Activated naive CD8-positive, alpha-beta T cell (primary cell): ENCODE measurements at regions not wholly inside any gene's neighbourhood (a gene's known extent, or its start where the extent isn't known, plus 50 kb on each side); places are given as distances from the start of the nearest gene placed in this dataset.
"Not testable (repeated sequence)": the region's sequence is repeated elsewhere in the genome, so short reads cannot be mapped to it uniquely, and the experiment has no call there.

ENCODE experiments used
- H3K27ac Mint-ChIP-seq: one replicate; pipeline ENCODE4 v1.8.0; 2021; ENCODE audit warnings: mixed read lengths
- H3K27me3 Mint-ChIP-seq: one replicate; pipeline ENCODE4 v1.8.0; 2021; ENCODE audit warnings: mixed read lengths
- H3K36me3 Mint-ChIP-seq: one replicate; pipeline ENCODE4 v1.8.0; 2021; ENCODE audit warnings: mixed read lengths
- H3K4me1 Mint-ChIP-seq: one replicate; pipeline ENCODE4 v1.8.0; 2021; ENCODE audit warnings: low read depth, mixed read lengths
- H3K4me3 Mint-ChIP-seq: one replicate; pipeline ENCODE4 v1.8.0; 2021; ENCODE audit warnings: mild to moderate bottlenecking, mixed read lengths
- H3K9me3 Mint-ChIP-seq: one replicate; pipeline ENCODE4 v1.8.0; 2021; ENCODE audit warnings: low read depth, mixed read lengths

- no peak overlapping the region for H3K4me3 Mint-ChIP-seq
- peaks cover 2% of the 10 kb centered on the region for H3K27me3 Mint-ChIP-seq
These were observed 769.1 kb downstream of the NTRK3 start for GRCh38 chr15:87487484-87487883.

DNA sequence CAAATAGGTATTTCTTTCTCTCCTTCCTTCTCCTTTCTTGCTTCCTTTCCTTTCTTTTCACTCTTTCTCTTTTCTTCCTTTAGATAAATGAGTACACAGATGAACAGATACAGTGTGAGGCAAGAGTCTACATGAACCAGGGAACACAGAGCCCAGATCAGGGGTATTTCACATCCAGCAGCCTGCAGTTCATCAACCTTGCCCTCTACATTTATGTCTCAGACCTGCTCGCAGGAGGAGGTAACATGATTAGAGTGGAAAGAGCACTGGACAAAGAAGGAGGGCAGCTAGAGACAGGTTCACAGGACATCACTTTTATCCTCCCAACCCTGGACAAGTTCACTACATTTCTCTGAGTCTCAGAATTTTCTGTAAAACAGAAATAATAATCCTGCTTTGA is 773.1 kb downstream of the NTRK3 start:
- Mint-ChIP-seq H3K27ac (no peak overlapping the region), H3K4me1 (no peaks in the 10 kb centered on the region), H3K9me3 (no peaks in the 10 kb centered on the region), H3K36me3 (no peaks in the 10 kb centered on the region), H3K27me3 (peaks cover 2% of the 10 kb centered on the region), H3K4me3 (no peak overlapping the region)

More at GRCh38 chr15:87487484-87487883, 769.1 kb downstream of the NTRK3 start:
- Mint-ChIP-seq H3K4me1 (no peaks in the 10 kb centered on the region), H3K9me3 (no peaks in the 10 kb centered on the region), H3K36me3 (no peaks in the 10 kb centered on the region), H3K27ac (no peak overlapping the region)

GRCh38 chr15:87481126-87481525 is 775.4 kb downstream of the NTRK3 start:
- Mint-ChIP-seq H3K36me3 (no peaks in the 10 kb centered on the region), H3K9me3 (no peaks in the 10 kb centered on the region), H3K27ac (no peak overlapping the region), H3K4me1 (no peaks in the 10 kb centered on the region), H3K27me3 (peaks cover 9% of the 10 kb centered on the region), H3K4me3 (no peak overlapping the region)

- Mint-ChIP-seq H3K9me3 (no peaks in the 10 kb centered on the region), H3K27me3 (peaks cover 9% of the 10 kb centered on the region), H3K4me3 (no peak overlapping the region), H3K27ac (no peak overlapping the region), H3K36me3 (no peaks in the 10 kb centered on the region), H3K4me1 (no peaks in the 10 kb centered on the region)
These were observed 777.9 kb downstream of the NTRK3 start for GRCh38 chr15:87478687-87479072.

DNA sequence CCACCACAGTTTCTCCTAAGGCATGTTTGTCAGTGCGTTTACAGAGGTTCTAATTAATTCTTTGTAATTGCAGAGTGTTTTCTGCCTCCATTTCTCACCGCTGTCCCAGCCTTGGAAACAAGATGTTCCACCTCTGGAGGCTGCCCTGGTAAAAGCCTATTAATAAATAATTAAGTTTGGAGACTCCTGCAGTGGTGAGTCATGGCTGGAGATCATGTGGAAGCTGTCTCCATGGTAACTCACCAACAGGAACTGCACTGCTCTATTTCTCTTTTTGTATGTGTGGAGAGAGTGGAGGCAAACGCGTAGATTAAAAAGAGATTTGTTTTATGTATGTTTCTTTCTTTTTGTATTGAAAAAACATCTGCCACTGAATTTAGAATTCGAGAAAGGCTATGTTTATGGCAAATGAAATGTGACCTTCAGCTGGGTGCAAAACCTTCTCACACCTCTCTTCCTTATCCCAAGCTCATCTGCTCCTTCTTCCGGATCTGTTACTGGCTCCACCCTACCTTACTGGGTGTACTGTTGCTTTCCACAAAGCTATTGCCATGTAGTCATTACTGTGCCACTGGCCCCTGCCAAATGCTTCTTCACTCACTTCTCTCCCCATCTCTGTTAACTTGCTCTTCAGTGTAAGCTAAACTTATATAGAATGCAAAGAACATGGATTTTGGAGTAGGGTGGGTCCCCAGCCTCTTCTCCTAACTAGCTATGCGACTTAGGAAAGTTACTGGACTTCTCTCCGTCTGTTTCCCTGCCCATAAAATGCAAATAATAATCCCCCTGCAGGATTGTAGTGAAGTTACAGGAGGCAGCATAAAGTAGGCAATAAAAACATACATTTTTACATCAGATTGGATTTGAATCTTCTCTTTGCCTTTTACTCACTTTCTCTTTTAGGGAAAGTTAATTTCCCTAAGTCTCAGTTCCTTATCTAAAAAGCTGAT is 778.5 kb downstream of the NTRK3 start:
- Mint-ChIP-seq H3K36me3 (no peaks in the 10 kb centered on the region), H3K27ac (no peak overlapping the region), H3K4me3 (no peak overlapping the region)

DNA sequence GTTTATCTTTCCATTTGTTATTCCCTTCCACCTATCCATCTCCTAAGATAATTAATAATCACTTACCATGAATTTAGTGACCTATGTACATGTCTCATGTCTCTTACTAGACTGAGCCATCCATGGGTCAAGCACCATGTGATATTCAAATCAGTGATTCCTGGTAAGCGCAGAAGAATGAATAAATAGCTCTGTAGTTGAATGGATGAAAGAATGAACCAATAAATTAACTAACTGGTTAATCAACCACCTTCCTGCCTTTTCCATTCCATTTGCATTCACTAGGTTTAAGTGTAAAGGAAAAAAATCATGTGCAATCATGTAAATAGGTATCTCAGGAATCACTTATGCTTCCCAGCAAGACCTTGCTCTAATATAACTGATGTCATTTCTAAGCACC is 779.5 kb downstream of the NTRK3 start:
- H3K36me3 Mint-ChIP-seq, result no peaks in the 10 kb centered on the region
- no peak overlapping the region for H3K27ac Mint-ChIP-seq
- H3K4me3 Mint-ChIP-seq, result no peak overlapping the region
- H3K9me3 Mint-ChIP-seq, result no peaks in the 10 kb centered on the region
- H3K4me1 Mint-ChIP-seq, result no peaks in the 10 kb centered on the region
- H3K27me3 Mint-ChIP-seq, result peaks cover 11% of the 10 kb centered on the region

More for the DNA sequence above, 778.5 kb downstream of the NTRK3 start:
- Mint-ChIP-seq H3K27me3 (peaks cover 10% of the 10 kb centered on the region), H3K4me1 (no peaks in the 10 kb centered on the region), H3K9me3 (no peaks in the 10 kb centered on the region)

GRCh38 chr15:87470923-87471322 is 785.6 kb downstream of the NTRK3 start:
- Mint-ChIP-seq H3K4me3 (no peak overlapping the region), H3K36me3 (no peaks in the 10 kb centered on the region), H3K9me3 (no peaks in the 10 kb centered on the region), H3K27me3 (peaks cover 2% of the 10 kb centered on the region), H3K4me1 (no peaks in the 10 kb centered on the region), H3K27ac (no peak overlapping the region)

GRCh38 chr15:87463956-87464355 is 792.6 kb downstream of the NTRK3 start:
- not testable (repeated sequence) for H3K4me1 Mint-ChIP-seq, H3K27ac Mint-ChIP-seq, H3K36me3 Mint-ChIP-seq, H3K27me3 Mint-ChIP-seq, H3K9me3 Mint-ChIP-seq, H3K4me3 Mint-ChIP-seq

DNA sequence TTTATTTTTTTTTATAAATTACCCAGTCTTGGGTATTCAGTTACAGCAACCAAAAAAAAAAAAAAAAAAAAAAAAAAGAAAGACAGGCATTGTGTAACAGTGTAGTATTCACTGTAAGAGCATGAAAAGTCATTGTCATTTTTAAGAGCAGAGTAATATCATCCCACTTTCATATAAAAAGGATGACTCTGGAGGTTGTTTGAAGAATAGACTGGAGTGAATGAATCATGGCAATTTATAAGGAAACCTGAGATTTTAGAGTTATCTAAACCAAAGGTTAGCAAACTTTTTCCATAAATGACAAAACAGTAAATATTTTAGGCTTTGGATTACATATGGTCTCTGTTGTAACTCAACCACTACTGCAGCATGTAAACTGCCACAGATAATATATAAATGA is 794.9 kb downstream of the NTRK3 start:
- no peaks in the 10 kb centered on the region for H3K36me3 Mint-ChIP-seq

GRCh38 chr15:87454860-87455259 is 801.7 kb downstream of the NTRK3 start:
- peaks cover 5% of the 10 kb centered on the region for H3K9me3 Mint-ChIP-seq
- H3K36me3 Mint-ChIP-seq, result no peaks in the 10 kb centered on the region
- no peaks in the 10 kb centered on the region for H3K4me1 Mint-ChIP-seq
- H3K27me3 Mint-ChIP-seq, result peaks cover 4% of the 10 kb centered on the region
- no peak overlapping the region for H3K27ac Mint-ChIP-seq
- H3K4me3 Mint-ChIP-seq, result no peak overlapping the region

More for the DNA sequence above, 794.9 kb downstream of the NTRK3 start:
- no peaks in the 10 kb centered on the region for H3K4me1 Mint-ChIP-seq
- H3K27me3 Mint-ChIP-seq, result peaks cover 9% of the 10 kb centered on the region
- no peaks in the 10 kb centered on the region for H3K9me3 Mint-ChIP-seq
- H3K27ac Mint-ChIP-seq, result no peak overlapping the region
- no peak overlapping the region for H3K4me3 Mint-ChIP-seq

DNA sequence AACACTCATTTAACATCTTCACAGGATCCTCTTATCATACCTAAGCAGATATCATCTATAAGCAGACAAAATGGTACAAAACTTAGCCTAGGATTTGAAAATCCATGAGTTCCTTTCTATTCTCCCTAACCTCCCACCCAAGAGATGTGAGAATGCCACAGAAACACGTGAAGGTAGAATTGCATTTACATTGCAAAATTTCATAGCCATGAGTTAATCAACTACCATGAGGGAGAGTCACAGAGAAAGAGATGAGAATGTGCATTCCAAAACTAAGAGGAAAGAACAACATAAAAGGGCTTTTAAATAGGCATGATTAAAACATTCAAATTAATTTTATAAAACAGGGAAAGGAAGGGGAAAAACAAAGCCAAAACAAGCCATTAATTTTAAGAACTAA is 806.2 kb downstream of the NTRK3 start:
- Mint-ChIP-seq H3K27ac (no peak overlapping the region), H3K36me3 (no peaks in the 10 kb centered on the region), H3K4me3 (no peak overlapping the region), H3K4me1 (no peaks in the 10 kb centered on the region), H3K9me3 (peaks cover 5% of the 10 kb centered on the region), H3K27me3 (peaks cover 7% of the 10 kb centered on the region)

- Mint-ChIP-seq H3K27ac (no peak overlapping the region), H3K27me3 (peaks cover 2% of the 10 kb centered on the region), H3K36me3 (no peaks in the 10 kb centered on the region), H3K4me3 (no peak overlapping the region), H3K9me3 (no peaks in the 10 kb centered on the region), H3K4me1 (no peaks in the 10 kb centered on the region)
These were observed 817.4 kb downstream of the NTRK3 start for GRCh38 chr15:87439090-87439489.

DNA sequence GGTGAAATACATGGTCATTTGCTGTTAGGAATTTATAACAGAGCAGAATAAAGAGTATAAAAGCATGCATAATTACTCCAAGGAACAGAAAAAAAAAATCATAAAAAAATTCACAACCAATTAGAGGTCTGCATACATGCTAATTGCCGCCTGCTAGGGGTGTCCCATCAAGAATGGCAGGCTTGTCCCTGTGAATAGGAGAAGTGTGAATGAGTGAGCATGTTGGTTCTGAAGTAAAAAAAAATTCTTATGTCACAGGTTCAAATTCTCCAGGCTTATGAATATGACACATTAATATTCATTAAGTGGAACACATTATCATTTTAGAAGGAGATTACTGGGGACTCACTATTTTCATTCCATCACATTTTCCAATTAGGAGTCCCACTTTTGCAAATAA is 822.7 kb downstream of the NTRK3 start:
- H3K36me3 Mint-ChIP-seq, result no peaks in the 10 kb centered on the region
- H3K27me3 Mint-ChIP-seq, result peaks cover 14% of the 10 kb centered on the region
- H3K4me3 Mint-ChIP-seq, result no peak overlapping the region
- H3K9me3 Mint-ChIP-seq, result no peaks in the 10 kb centered on the region
- no peaks in the 10 kb centered on the region for H3K4me1 Mint-ChIP-seq
- no peak overlapping the region for H3K27ac Mint-ChIP-seq

GRCh38 chr15:87429754-87430153 is 826.8 kb downstream of the NTRK3 start:
- Mint-ChIP-seq H3K4me3 (no peak overlapping the region), H3K4me1 (no peaks in the 10 kb centered on the region), H3K27me3 (peaks cover 11% of the 10 kb centered on the region), H3K9me3 (no peaks in the 10 kb centered on the region), H3K36me3 (no peaks in the 10 kb centered on the region), H3K27ac (no peak overlapping the region)

DNA sequence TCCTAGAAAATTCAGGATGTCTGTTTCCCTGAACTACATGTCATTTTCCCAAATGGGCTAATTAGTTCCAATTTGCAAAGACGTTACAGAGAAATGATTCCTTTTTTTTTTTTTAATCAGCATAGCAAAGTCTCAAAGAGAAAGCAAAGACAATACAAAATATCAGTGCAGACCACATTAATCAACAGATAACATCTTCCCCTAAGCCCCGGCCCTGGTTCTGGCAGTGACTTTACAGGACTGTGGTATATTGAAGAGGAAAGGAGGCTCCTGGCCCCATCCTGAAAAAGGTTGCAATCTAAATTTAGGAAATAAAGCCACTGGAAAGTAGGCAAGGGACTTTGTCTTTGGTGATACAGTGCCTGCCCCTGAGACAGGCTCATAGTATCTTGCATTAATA is 836.5 kb downstream of the NTRK3 start:
- H3K9me3 Mint-ChIP-seq, result no peaks in the 10 kb centered on the region
- H3K4me1 Mint-ChIP-seq, result no peaks in the 10 kb centered on the region
- H3K27me3 Mint-ChIP-seq, result peaks cover 8% of the 10 kb centered on the region
- H3K27ac Mint-ChIP-seq, result no peak overlapping the region
- H3K36me3 Mint-ChIP-seq, result no peaks in the 10 kb centered on the region
- H3K4me3 Mint-ChIP-seq, result no peak overlapping the region

GRCh38 chr15:87419344-87419743 is 837.2 kb downstream of the NTRK3 start:
- Mint-ChIP-seq H3K4me1 (no peaks in the 10 kb centered on the region), H3K36me3 (no peaks in the 10 kb centered on the region), H3K27ac (no peak overlapping the region), H3K4me3 (no peak overlapping the region), H3K9me3 (no peaks in the 10 kb centered on the region), H3K27me3 (peaks cover 8% of the 10 kb centered on the region)
